ENCODE measurements at regions not wholly inside any gene's neighbourhood (a gene's known extent, or its start where the extent isn't known, plus 50 kb on each side); places are given as distances from the start of the nearest gene placed in this dataset.

- FAIRE-seq (no peak), DNase-seq (ENCODE audit: low read depth) (no peak)
- Histone ChIP-seq H3K4me3 (ENCODE audit: low read depth, low read length) (no peak overlapping the region), H3K36me3 (ENCODE audit: control insufficient read depth, insufficient read depth, low read length) (no peaks in the 10 kb centered on the region), H3K27me3 (ENCODE audit: control insufficient read depth, insufficient read depth, low read length) (no peaks in the 10 kb centered on the region)
- no peak for TF ChIP-seq CTCF (IDR thresholded peaks at IDR 0.05; ENCODE audit: insufficient read depth, low read length, severe bottlenecking)
These were observed 611.9 kb downstream of the TBC1D22A start for GRCh38 chr22:47374273-47374771.

DNA sequence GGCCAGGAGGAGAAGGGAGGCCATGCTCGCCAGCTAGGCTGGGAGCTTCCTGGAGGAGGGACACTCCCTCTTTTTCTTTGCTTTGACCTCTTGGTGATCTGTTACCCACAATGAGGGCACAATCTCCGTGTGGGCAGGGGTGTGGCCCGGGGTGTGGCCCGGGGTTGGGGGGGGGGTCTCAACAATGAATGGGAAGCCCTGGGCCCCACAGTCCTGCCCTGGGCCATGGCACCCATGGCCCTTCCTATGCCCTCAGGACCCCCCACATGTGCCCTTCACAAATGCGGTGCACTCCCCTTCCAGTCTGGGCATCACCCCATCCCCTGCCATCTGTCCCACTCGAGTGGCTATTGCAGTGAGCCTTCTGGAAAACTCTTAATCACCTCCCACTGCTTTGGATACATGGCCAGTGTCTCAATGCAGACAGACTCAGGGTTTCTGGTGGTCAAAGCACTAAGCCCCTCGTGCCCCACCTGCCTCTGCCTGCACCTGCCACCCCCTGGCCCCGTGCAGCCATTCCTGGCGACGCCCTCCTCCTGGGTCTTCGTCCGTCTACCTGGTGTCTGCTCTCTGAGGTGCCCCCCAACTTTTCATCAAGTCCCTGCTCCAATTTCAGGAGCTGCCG, 611.3 kb downstream of the TBC1D22A start:
- H3K36me3 ChIP-seq (ENCODE audit: control insufficient read depth, insufficient read depth, low read length), result no peaks in the 10 kb centered on the region
- FAIRE-seq, result no peak
- DNase-seq (ENCODE audit: low read depth), result no peak
- H3K27me3 ChIP-seq (ENCODE audit: control insufficient read depth, insufficient read depth, low read length), result no peaks in the 10 kb centered on the region
- H3K4me3 ChIP-seq (ENCODE audit: low read depth, low read length), result no peak overlapping the region
- no peak for TF ChIP-seq CTCF (IDR thresholded peaks at IDR 0.05; ENCODE audit: insufficient read depth, low read length, severe bottlenecking)

- FAIRE-seq, result no peak
- no peaks in the 10 kb centered on the region for H3K27me3 ChIP-seq (ENCODE audit: control insufficient read depth, insufficient read depth, low read length)
- no peak for TF ChIP-seq CTCF (IDR thresholded peaks at IDR 0.05; ENCODE audit: insufficient read depth, low read length, severe bottlenecking)
These were observed 610.3 kb downstream of the TBC1D22A start for GRCh38 chr22:47372596-47373385.

DNA sequence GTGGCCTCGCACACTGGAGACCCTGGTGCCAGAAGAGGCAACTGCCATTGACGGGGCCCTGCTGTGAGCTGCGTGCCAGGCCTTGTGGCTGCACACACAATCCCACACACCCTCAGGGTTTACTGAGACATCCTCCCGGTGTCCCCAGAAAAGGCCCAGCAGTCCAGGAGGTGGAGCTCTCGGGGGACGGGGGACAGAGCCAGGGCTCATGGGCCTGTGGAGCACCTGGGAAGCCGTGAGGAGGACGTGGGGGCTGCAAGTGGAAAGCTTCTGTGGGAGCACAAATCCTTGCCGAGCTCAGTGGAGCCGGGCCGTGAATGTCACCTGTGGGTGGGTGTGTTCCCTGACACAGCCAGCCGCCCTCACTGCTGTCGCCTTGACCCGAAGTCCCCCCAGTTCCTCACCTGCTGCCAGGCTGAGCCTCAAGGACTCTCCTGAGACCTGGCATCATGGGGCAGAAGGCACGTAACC, 609.7 kb downstream of the TBC1D22A start:
- TF ChIP-seq CTCF (IDR thresholded peaks at IDR 0.05; ENCODE audit: insufficient read depth, low read length, severe bottlenecking), result no peak
- no peaks in the 10 kb centered on the region for H3K27me3 ChIP-seq (ENCODE audit: control insufficient read depth, insufficient read depth, low read length)
- no peak for FAIRE-seq
- no peak for DNase-seq (ENCODE audit: low read depth)
- H3K36me3 ChIP-seq (ENCODE audit: control insufficient read depth, insufficient read depth, low read length), result no peaks in the 10 kb centered on the region
- H3K4me3 ChIP-seq (ENCODE audit: low read depth, low read length), result no peak overlapping the region

More at GRCh38 chr22:47372596-47373385, 610.3 kb downstream of the TBC1D22A start:
- DNase-seq (ENCODE audit: low read depth), result no peak
- Histone ChIP-seq H3K36me3 (ENCODE audit: control insufficient read depth, insufficient read depth, low read length) (no peaks in the 10 kb centered on the region), H3K4me3 (ENCODE audit: low read depth, low read length) (no peak overlapping the region)

DNA sequence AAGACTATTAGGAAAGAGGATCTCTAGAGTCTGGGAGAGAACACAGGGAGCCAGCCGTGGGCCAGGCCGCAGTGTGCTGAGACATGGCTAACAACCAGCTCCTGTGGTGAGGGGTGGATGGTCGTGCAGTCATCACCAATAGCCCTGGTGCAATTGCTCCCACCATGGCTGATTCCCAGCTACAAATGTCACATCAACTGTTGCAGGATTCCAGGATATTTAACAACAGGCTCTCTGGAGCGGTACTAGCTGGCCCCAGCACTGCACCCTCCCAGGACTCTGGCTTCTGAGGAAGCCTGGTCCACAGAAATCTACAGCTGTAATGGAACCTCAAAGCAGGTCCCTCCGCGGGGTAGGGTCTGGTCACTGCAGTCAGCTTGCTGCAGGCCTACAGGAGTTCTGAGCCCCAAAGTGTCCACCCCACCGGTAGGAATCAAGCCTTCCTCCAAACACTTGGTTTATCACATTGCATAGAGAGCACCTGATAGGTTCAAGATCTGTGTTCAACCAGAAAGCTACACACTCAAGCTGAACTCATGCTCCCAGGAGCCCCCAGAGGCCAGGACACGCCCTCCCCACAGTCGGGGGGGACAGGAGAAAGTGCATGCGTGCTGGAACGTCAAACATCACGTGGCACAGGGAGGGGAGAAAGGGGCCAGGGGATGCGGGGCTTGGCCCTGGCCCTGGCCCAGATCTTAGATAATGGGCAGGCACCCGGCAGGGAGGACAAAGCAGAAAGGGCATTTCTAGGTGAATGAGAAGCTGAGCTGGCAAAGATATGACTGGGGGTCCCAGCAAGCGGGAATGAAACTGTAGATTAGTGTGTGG, 609.0 kb downstream of the TBC1D22A start:
- Histone ChIP-seq H3K27me3 (ENCODE audit: control insufficient read depth, insufficient read depth, low read length) (no peaks in the 10 kb centered on the region), H3K36me3 (ENCODE audit: control insufficient read depth, insufficient read depth, low read length) (no peaks in the 10 kb centered on the region), H3K4me3 (ENCODE audit: low read depth, low read length) (no peak overlapping the region)
- FAIRE-seq, result no peak
- TF ChIP-seq CTCF (IDR thresholded peaks at IDR 0.05; ENCODE audit: insufficient read depth, low read length, severe bottlenecking), result no peak
- DNase-seq (ENCODE audit: low read depth), result no peak

Data from bronchial epithelial cell (primary cell).